HG03135 (cell line): ENCODE measurements at regions not wholly inside any gene's neighbourhood (a gene's known extent, or its start where the extent isn't known, plus 50 kb on each side); places are given as distances from the start of the nearest gene placed in this dataset.
A peak's percentile ranks its signal among the peaks of the same experiment; 100 is the strongest.
"Not testable (repeated sequence)": the region's sequence is repeated elsewhere in the genome, so short reads cannot be mapped to it uniquely, and the experiment has no call there.

ENCODE experiments used
- ATAC-seq: cut with Tn5 transposase; IDR thresholded peaks from one replicate; pipeline ENCODE4 v1.9.1; 2021; ENCODE audit warnings: mild to moderate bottlenecking, moderate library complexity; ENCODE audit not compliant: unreplicated experiment

GRCh38 chr4:174183259-174183658 lies 100.2 kb downstream of the FBXO8 start:
- no peak for ATAC-seq

- ATAC-seq = no peak
Measured at GRCh38 chr4:174181827-174182226, 101.6 kb downstream of the FBXO8 start.

- no peak for ATAC-seq
Measured at GRCh38 chr4:174177536-174177935, 105.9 kb downstream of the FBXO8 start.

- ATAC-seq = not testable (repeated sequence)
Measured at GRCh38 chr4:174175836-174176235, 107.6 kb downstream of the FBXO8 start.

GRCh38 chr4:174173360-174173759 lies 110.1 kb downstream of the FBXO8 start:
- ATAC-seq = no peak

GRCh38 chr4:174172274-174172673 lies 111.2 kb downstream of the FBXO8 start:
- ATAC-seq = no peak

GRCh38 chr4:174170906-174171305 lies 112.6 kb downstream of the FBXO8 start:
- no peak for ATAC-seq

- no peak for ATAC-seq
Measured at GRCh38 chr4:174170091-174170490, 113.4 kb downstream of the FBXO8 start.

- ATAC-seq = no peak
Measured at GRCh38 chr4:174157106-174157607, 126.3 kb downstream of the FBXO8 start.

- peak; percentile 91 for ATAC-seq
Measured at GRCh38 chr4:174156239-174156826, 127.1 kb downstream of the FBXO8 start.

GRCh38 chr4:174154215-174154854 lies 129.1 kb downstream of the FBXO8 start:
- ATAC-seq = no peak

GRCh38 chr4:174152717-174153466 lies 130.6 kb downstream of the FBXO8 start:
- no peak for ATAC-seq

- no peak for ATAC-seq
Measured at GRCh38 chr4:174147863-174148262, 135.6 kb downstream of the FBXO8 start.

- ATAC-seq = no peak
Measured at GRCh38 chr4:174144106-174144505, 139.4 kb downstream of the FBXO8 start.

GRCh38 chr4:174141876-174142275 lies 141.6 kb downstream of the FBXO8 start:
- no peak for ATAC-seq

GRCh38 chr4:174138616-174139015 lies 144.9 kb downstream of the FBXO8 start:
- no peak for ATAC-seq

- ATAC-seq = no peak
Measured at GRCh38 chr4:174137698-174138097, 145.8 kb downstream of the FBXO8 start.

GRCh38 chr4:174135936-174136406 lies 147.5 kb downstream of the FBXO8 start:
- no peak for ATAC-seq

GRCh38 chr4:174135530-174135929 lies 147.9 kb downstream of the FBXO8 start:
- no peak for ATAC-seq

GRCh38 chr4:174134361-174134760 lies 149.1 kb downstream of the FBXO8 start:
- ATAC-seq = no peak

GRCh38 chr4:174133551-174133950 lies 149.9 kb downstream of the FBXO8 start:
- no peak for ATAC-seq

- ATAC-seq = no peak
Measured at GRCh38 chr4:174131901-174132300, 151.6 kb downstream of the FBXO8 start.
